ENCODE measurements at regions not wholly inside any gene's neighbourhood (a gene's known extent, or its start where the extent isn't known, plus 50 kb on each side); places are given as distances from the start of the nearest gene placed in this dataset.
"Not testable (repeated sequence)": the region's sequence is repeated elsewhere in the genome, so short reads cannot be mapped to it uniquely, and the experiment has no call there.

GRCh38 chr9:41367301-41367700 is 178.2 kb upstream of the ZNG1F start:
- not testable (repeated sequence) for H3K9ac ChIP-seq (ENCODE audit: low read depth, low read length); H3K4me2 ChIP-seq (ENCODE audit: low read length); H3K36me3 ChIP-seq (ENCODE audit: insufficient read depth, low read length); H3K4me3 ChIP-seq (ENCODE audit: low read length); H3K9me3 ChIP-seq (replicated peaks; ENCODE audit: low read length); H3K4me1 ChIP-seq (ENCODE audit: control insufficient read depth, insufficient read depth, low read length); H3K27me3 ChIP-seq (ENCODE audit: control insufficient read depth, insufficient read depth, low read length)

- H3K4me3 ChIP-seq (ENCODE audit: low read length); H3K4me2 ChIP-seq (ENCODE audit: low read length); H3K27me3 ChIP-seq (ENCODE audit: control insufficient read depth, insufficient read depth, low read length); H3K36me3 ChIP-seq (ENCODE audit: insufficient read depth, low read length); H3K4me1 ChIP-seq (ENCODE audit: control insufficient read depth, insufficient read depth, low read length); H3K9ac ChIP-seq (ENCODE audit: low read depth, low read length); H3K9me3 ChIP-seq (replicated peaks; ENCODE audit: low read length): not testable (repeated sequence)
Observed at GRCh38 chr9:41361790-41362189, 172.7 kb upstream of the ZNG1F start.

GRCh38 chr9:41359116-41359515 is 170.0 kb upstream of the ZNG1F start:
- not testable (repeated sequence) for H3K4me1 ChIP-seq (ENCODE audit: control insufficient read depth, insufficient read depth, low read length); H3K36me3 ChIP-seq (ENCODE audit: insufficient read depth, low read length); H3K9me3 ChIP-seq (replicated peaks; ENCODE audit: low read length); H3K27me3 ChIP-seq (ENCODE audit: control insufficient read depth, insufficient read depth, low read length)
- Histone ChIP-seq H3K4me2 (ENCODE audit: low read length) (peak overlapping the region; percentile 83), H3K9ac (ENCODE audit: low read depth, low read length) (peak overlapping the region; percentile 75), H3K4me3 (ENCODE audit: low read length) (peak overlapping the region; percentile 88)

- H3K36me3 ChIP-seq (ENCODE audit: insufficient read depth, low read length) = not testable (repeated sequence)
- peak overlapping the region; percentile 88 for H3K4me3 ChIP-seq (ENCODE audit: low read length)
- peak overlapping the region; percentile 75 for H3K9ac ChIP-seq (ENCODE audit: low read depth, low read length)
Observed at GRCh38 chr9:41358682-41359081, 169.6 kb upstream of the ZNG1F start.

GRCh38 chr9:41357918-41358404 is 168.8 kb upstream of the ZNG1F start:
- Histone ChIP-seq H3K9ac (ENCODE audit: low read depth, low read length) (peak overlapping the region; percentile 75), H3K4me3 (ENCODE audit: low read length) (peak overlapping the region; percentile 88), H3K4me2 (ENCODE audit: low read length) (peak overlapping the region; percentile 68)
- not testable (repeated sequence) for H3K36me3 ChIP-seq (ENCODE audit: insufficient read depth, low read length); H3K4me1 ChIP-seq (ENCODE audit: control insufficient read depth, insufficient read depth, low read length); H3K9me3 ChIP-seq (replicated peaks; ENCODE audit: low read length); H3K27me3 ChIP-seq (ENCODE audit: control insufficient read depth, insufficient read depth, low read length)

More at GRCh38 chr9:41358682-41359081, 169.6 kb upstream of the ZNG1F start:
- H3K27me3 ChIP-seq (ENCODE audit: control insufficient read depth, insufficient read depth, low read length); H3K4me1 ChIP-seq (ENCODE audit: control insufficient read depth, insufficient read depth, low read length); H3K9me3 ChIP-seq (replicated peaks; ENCODE audit: low read length): not testable (repeated sequence)
- peak overlapping the region; percentile 83 for H3K4me2 ChIP-seq (ENCODE audit: low read length)

GRCh38 chr9:41357350-41357748 is 168.2 kb upstream of the ZNG1F start:
- H3K4me1 ChIP-seq (ENCODE audit: control insufficient read depth, insufficient read depth, low read length); H3K9me3 ChIP-seq (replicated peaks; ENCODE audit: low read length); H3K4me3 ChIP-seq (ENCODE audit: low read length); H3K36me3 ChIP-seq (ENCODE audit: insufficient read depth, low read length); H3K4me2 ChIP-seq (ENCODE audit: low read length); H3K27me3 ChIP-seq (ENCODE audit: control insufficient read depth, insufficient read depth, low read length); H3K9ac ChIP-seq (ENCODE audit: low read depth, low read length): not testable (repeated sequence)

GRCh38 chr9:41356588-41357349 is 167.7 kb upstream of the ZNG1F start:
- H3K4me2 ChIP-seq (ENCODE audit: low read length) = peak overlapping the region; percentile 71
- not testable (repeated sequence) for H3K27me3 ChIP-seq (ENCODE audit: control insufficient read depth, insufficient read depth, low read length); H3K4me3 ChIP-seq (ENCODE audit: low read length); H3K9ac ChIP-seq (ENCODE audit: low read depth, low read length); H3K9me3 ChIP-seq (replicated peaks; ENCODE audit: low read length); H3K36me3 ChIP-seq (ENCODE audit: insufficient read depth, low read length); H3K4me1 ChIP-seq (ENCODE audit: control insufficient read depth, insufficient read depth, low read length)

- H3K27me3 ChIP-seq (ENCODE audit: control insufficient read depth, insufficient read depth, low read length); H3K4me3 ChIP-seq (ENCODE audit: low read length); H3K9me3 ChIP-seq (replicated peaks; ENCODE audit: low read length); H3K4me1 ChIP-seq (ENCODE audit: control insufficient read depth, insufficient read depth, low read length); H3K4me2 ChIP-seq (ENCODE audit: low read length); H3K36me3 ChIP-seq (ENCODE audit: insufficient read depth, low read length); H3K9ac ChIP-seq (ENCODE audit: low read depth, low read length): not testable (repeated sequence)
Observed at GRCh38 chr9:41355712-41356450, 166.8 kb upstream of the ZNG1F start.

- H3K4me3 ChIP-seq (ENCODE audit: low read length) = not testable (repeated sequence)
Observed at GRCh38 chr9:41354978-41355377, 165.9 kb upstream of the ZNG1F start.

GRCh38 chr9:41354060-41354934 is 165.2 kb upstream of the ZNG1F start:
- not testable (repeated sequence) for H3K27me3 ChIP-seq (ENCODE audit: control insufficient read depth, insufficient read depth, low read length); H3K4me2 ChIP-seq (ENCODE audit: low read length); H3K9ac ChIP-seq (ENCODE audit: low read depth, low read length); H3K9me3 ChIP-seq (replicated peaks; ENCODE audit: low read length); H3K36me3 ChIP-seq (ENCODE audit: insufficient read depth, low read length); H3K4me3 ChIP-seq (ENCODE audit: low read length); H3K4me1 ChIP-seq (ENCODE audit: control insufficient read depth, insufficient read depth, low read length)

More at GRCh38 chr9:41354978-41355377, 165.9 kb upstream of the ZNG1F start:
- H3K4me2 ChIP-seq (ENCODE audit: low read length); H3K9me3 ChIP-seq (replicated peaks; ENCODE audit: low read length); H3K4me1 ChIP-seq (ENCODE audit: control insufficient read depth, insufficient read depth, low read length); H3K27me3 ChIP-seq (ENCODE audit: control insufficient read depth, insufficient read depth, low read length); H3K9ac ChIP-seq (ENCODE audit: low read depth, low read length); H3K36me3 ChIP-seq (ENCODE audit: insufficient read depth, low read length): not testable (repeated sequence)

GRCh38 chr9:41353026-41353425 is 163.9 kb upstream of the ZNG1F start:
- H3K36me3 ChIP-seq (ENCODE audit: insufficient read depth, low read length); H3K9ac ChIP-seq (ENCODE audit: low read depth, low read length); H3K27me3 ChIP-seq (ENCODE audit: control insufficient read depth, insufficient read depth, low read length); H3K4me2 ChIP-seq (ENCODE audit: low read length); H3K9me3 ChIP-seq (replicated peaks; ENCODE audit: low read length); H3K4me3 ChIP-seq (ENCODE audit: low read length); H3K4me1 ChIP-seq (ENCODE audit: control insufficient read depth, insufficient read depth, low read length): not testable (repeated sequence)

Measured in skeletal muscle satellite cell (primary cell).